ENCODE measurements at regions not wholly inside any gene's neighbourhood (a gene's known extent, or its start where the extent isn't known, plus 50 kb on each side); places are given as distances from the start of the nearest gene placed in this dataset.
"Not testable (repeated sequence)": the region's sequence is repeated elsewhere in the genome, so short reads cannot be mapped to it uniquely, and the experiment has no call there.

GRCh38 chr10:61589547-61590243, 73.0 kb upstream of the CABCOCO1 start:
- Histone ChIP-seq H3K36me3 (ENCODE audit: control insufficient read depth in 5 of 5, insufficient read depth in 5 of 5, low read length in 5 of 5) (no peaks in the 10 kb centered on the region), H3K4me3 (ENCODE audit: low read depth in 1 of 5, low read length in 5 of 5) (no peak overlapping the region), H3K27ac (ENCODE audit: low read depth, low read length) (no peak overlapping the region), H3K9ac (ENCODE audit: low read length in 5 of 5) (no peak overlapping the region), H3K27me3 (ENCODE audit: control insufficient read depth in 5 of 5, insufficient read depth in 4 of 5, low read length in 5 of 5) (no peaks in the 10 kb centered on the region), H3K9me3 (ENCODE audit: control insufficient read depth in 5 of 5, low read length in 5 of 5) (no peaks in the 10 kb centered on the region), H3K4me1 (ENCODE audit: control insufficient read depth in 5 of 5, insufficient read depth in 5 of 5, low read length in 5 of 5) (no peaks in the 10 kb centered on the region)

- no peak overlapping the region for H3K9ac ChIP-seq (ENCODE audit: low read length in 5 of 5)
- H3K4me3 ChIP-seq (ENCODE audit: low read depth in 1 of 5, low read length in 5 of 5) = no peak overlapping the region
- H3K36me3 ChIP-seq (ENCODE audit: control insufficient read depth in 5 of 5, insufficient read depth in 5 of 5, low read length in 5 of 5) = no peaks in the 10 kb centered on the region
- H3K27ac ChIP-seq (ENCODE audit: low read depth, low read length) = no peak overlapping the region
- H3K27me3 ChIP-seq (ENCODE audit: control insufficient read depth in 5 of 5, insufficient read depth in 4 of 5, low read length in 5 of 5) = no peaks in the 10 kb centered on the region
- no peaks in the 10 kb centered on the region for H3K9me3 ChIP-seq (ENCODE audit: control insufficient read depth in 5 of 5, low read length in 5 of 5)
- no peaks in the 10 kb centered on the region for H3K4me1 ChIP-seq (ENCODE audit: control insufficient read depth in 5 of 5, insufficient read depth in 5 of 5, low read length in 5 of 5)
Observed at GRCh38 chr10:61588770-61589211, 73.9 kb upstream of the CABCOCO1 start.

GRCh38 chr10:61586829-61587228, 75.9 kb upstream of the CABCOCO1 start:
- H3K27me3 ChIP-seq (ENCODE audit: control insufficient read depth in 5 of 5, insufficient read depth in 4 of 5, low read length in 5 of 5) = no peaks in the 10 kb centered on the region
- H3K9ac ChIP-seq (ENCODE audit: low read length in 5 of 5) = no peak overlapping the region
- no peak overlapping the region for H3K4me3 ChIP-seq (ENCODE audit: low read depth in 1 of 5, low read length in 5 of 5)
- no peaks in the 10 kb centered on the region for H3K4me1 ChIP-seq (ENCODE audit: control insufficient read depth in 5 of 5, insufficient read depth in 5 of 5, low read length in 5 of 5)
- H3K9me3 ChIP-seq (ENCODE audit: control insufficient read depth in 5 of 5, low read length in 5 of 5) = no peaks in the 10 kb centered on the region
- H3K27ac ChIP-seq (ENCODE audit: low read depth, low read length) = no peak overlapping the region
- no peaks in the 10 kb centered on the region for H3K36me3 ChIP-seq (ENCODE audit: control insufficient read depth in 5 of 5, insufficient read depth in 5 of 5, low read length in 5 of 5)

- Histone ChIP-seq H3K36me3 (ENCODE audit: control insufficient read depth in 5 of 5, insufficient read depth in 5 of 5, low read length in 5 of 5) (no peaks in the 10 kb centered on the region), H3K27ac (ENCODE audit: low read depth, low read length) (no peak overlapping the region), H3K9ac (ENCODE audit: low read length in 5 of 5) (no peak overlapping the region), H3K27me3 (ENCODE audit: control insufficient read depth in 5 of 5, insufficient read depth in 4 of 5, low read length in 5 of 5) (no peaks in the 10 kb centered on the region), H3K4me3 (ENCODE audit: low read depth in 1 of 5, low read length in 5 of 5) (no peak overlapping the region), H3K4me1 (ENCODE audit: control insufficient read depth in 5 of 5, insufficient read depth in 5 of 5, low read length in 5 of 5) (no peaks in the 10 kb centered on the region), H3K9me3 (ENCODE audit: control insufficient read depth in 5 of 5, low read length in 5 of 5) (no peaks in the 10 kb centered on the region)
Observed at GRCh38 chr10:61580608-61581007, 82.1 kb upstream of the CABCOCO1 start.

- not testable (repeated sequence) for H3K9ac ChIP-seq (ENCODE audit: low read length in 5 of 5); H3K27ac ChIP-seq (ENCODE audit: low read depth, low read length); H3K27me3 ChIP-seq (ENCODE audit: control insufficient read depth in 5 of 5, insufficient read depth in 4 of 5, low read length in 5 of 5); H3K4me1 ChIP-seq (ENCODE audit: control insufficient read depth in 5 of 5, insufficient read depth in 5 of 5, low read length in 5 of 5); H3K36me3 ChIP-seq (ENCODE audit: control insufficient read depth in 5 of 5, insufficient read depth in 5 of 5, low read length in 5 of 5)
- H3K9me3 ChIP-seq (ENCODE audit: control insufficient read depth in 5 of 5, low read length in 5 of 5) = peaks cover 0 to 16% (median 13%) of the 10 kb centered on the region in 5 donors
- peak overlapping the region in 1 of 5 donors; percentile 39 for H3K4me3 ChIP-seq (ENCODE audit: low read depth in 1 of 5, low read length in 5 of 5)
Observed at GRCh38 chr10:61570204-61570603, 92.5 kb upstream of the CABCOCO1 start.

DNA sequence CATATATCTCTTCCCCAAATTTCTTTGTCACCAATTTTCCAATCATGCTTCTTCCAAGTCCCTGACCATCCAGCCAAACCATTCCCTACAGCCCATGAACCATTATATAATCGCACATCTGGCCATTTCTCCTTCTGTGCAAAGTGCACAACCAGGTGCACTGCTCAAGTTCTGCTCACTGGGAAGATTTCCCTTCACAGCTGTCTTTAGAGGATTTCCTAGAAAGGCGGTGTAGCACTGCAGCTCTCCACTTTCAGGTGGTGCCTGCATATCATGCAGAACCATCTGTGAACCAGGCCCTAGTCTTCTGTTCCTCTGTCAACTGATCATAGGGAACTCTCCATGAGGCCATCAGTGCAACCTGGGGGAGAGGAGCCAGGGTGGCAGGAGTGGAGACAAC, 95.0 kb upstream of the CABCOCO1 start:
- H3K4me1 ChIP-seq (ENCODE audit: control insufficient read depth in 5 of 5, insufficient read depth in 5 of 5, low read length in 5 of 5) = no peaks in the 10 kb centered on the region
- no peak overlapping the region for H3K27ac ChIP-seq (ENCODE audit: low read depth, low read length)
- peaks cover 0 to 16% (median 13%) of the 10 kb centered on the region in 5 donors for H3K9me3 ChIP-seq (ENCODE audit: control insufficient read depth in 5 of 5, low read length in 5 of 5)
- no peak overlapping the region for H3K9ac ChIP-seq (ENCODE audit: low read length in 5 of 5)
- H3K36me3 ChIP-seq (ENCODE audit: control insufficient read depth in 5 of 5, insufficient read depth in 5 of 5, low read length in 5 of 5) = no peaks in the 10 kb centered on the region
- no peak overlapping the region for H3K4me3 ChIP-seq (ENCODE audit: low read depth in 1 of 5, low read length in 5 of 5)
- H3K27me3 ChIP-seq (ENCODE audit: control insufficient read depth in 5 of 5, insufficient read depth in 4 of 5, low read length in 5 of 5) = no peaks in the 10 kb centered on the region

GRCh38 chr10:61565819-61566560, 96.7 kb upstream of the CABCOCO1 start:
- no peaks in the 10 kb centered on the region for H3K36me3 ChIP-seq (ENCODE audit: control insufficient read depth in 5 of 5, insufficient read depth in 5 of 5, low read length in 5 of 5)
- no peaks in the 10 kb centered on the region for H3K4me1 ChIP-seq (ENCODE audit: control insufficient read depth in 5 of 5, insufficient read depth in 5 of 5, low read length in 5 of 5)
- H3K27me3 ChIP-seq (ENCODE audit: control insufficient read depth in 5 of 5, insufficient read depth in 4 of 5, low read length in 5 of 5) = no peaks in the 10 kb centered on the region
- no peak overlapping the region for H3K4me3 ChIP-seq (ENCODE audit: low read depth in 1 of 5, low read length in 5 of 5)
- H3K27ac ChIP-seq (ENCODE audit: low read depth, low read length) = no peak overlapping the region
- peaks cover 0 to 16% (median 12%) of the 10 kb centered on the region in 5 donors for H3K9me3 ChIP-seq (ENCODE audit: control insufficient read depth in 5 of 5, low read length in 5 of 5)
- no peak overlapping the region for H3K9ac ChIP-seq (ENCODE audit: low read length in 5 of 5)

- Histone ChIP-seq H3K36me3 (ENCODE audit: control insufficient read depth in 5 of 5, insufficient read depth in 5 of 5, low read length in 5 of 5) (no peaks in the 10 kb centered on the region), H3K4me3 (ENCODE audit: low read depth in 1 of 5, low read length in 5 of 5) (no peak overlapping the region), H3K9me3 (ENCODE audit: control insufficient read depth in 5 of 5, low read length in 5 of 5) (peaks cover 0 to 3% (median 0%) of the 10 kb centered on the region in 5 donors), H3K9ac (ENCODE audit: low read length in 5 of 5) (no peak overlapping the region), H3K4me1 (ENCODE audit: control insufficient read depth in 5 of 5, insufficient read depth in 5 of 5, low read length in 5 of 5) (no peaks in the 10 kb centered on the region), H3K27me3 (ENCODE audit: control insufficient read depth in 5 of 5, insufficient read depth in 4 of 5, low read length in 5 of 5) (no peaks in the 10 kb centered on the region), H3K27ac (ENCODE audit: low read depth, low read length) (no peak overlapping the region)
Observed at GRCh38 chr10:61564444-61564843, 98.3 kb upstream of the CABCOCO1 start.

DNA sequence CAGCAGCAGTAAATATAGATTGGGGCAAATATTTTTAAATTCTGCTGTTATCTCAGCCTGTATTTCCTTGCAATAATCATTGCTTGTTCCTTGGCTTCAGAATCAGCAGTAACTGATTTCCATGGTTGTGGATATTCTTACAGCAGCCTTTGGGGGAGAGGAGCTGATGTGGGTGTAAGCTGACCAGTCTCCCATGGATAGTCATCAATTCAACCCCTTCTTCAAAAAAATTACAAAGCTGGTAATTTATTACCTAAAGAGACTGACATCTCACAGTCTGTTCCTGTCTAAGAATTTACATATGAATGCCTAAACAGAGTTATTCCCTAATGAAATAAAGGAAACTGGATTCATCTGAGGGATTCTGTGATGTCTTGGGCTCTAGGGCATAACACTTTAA, 103.1 kb upstream of the CABCOCO1 start:
- Histone ChIP-seq H3K9ac (ENCODE audit: low read length in 5 of 5) (no peak overlapping the region), H3K27me3 (ENCODE audit: control insufficient read depth in 5 of 5, insufficient read depth in 4 of 5, low read length in 5 of 5) (no peaks in the 10 kb centered on the region), H3K4me3 (ENCODE audit: low read depth in 1 of 5, low read length in 5 of 5) (no peak overlapping the region), H3K4me1 (ENCODE audit: control insufficient read depth in 5 of 5, insufficient read depth in 5 of 5, low read length in 5 of 5) (no peaks in the 10 kb centered on the region), H3K9me3 (ENCODE audit: control insufficient read depth in 5 of 5, low read length in 5 of 5) (no peaks in the 10 kb centered on the region), H3K27ac (ENCODE audit: low read depth, low read length) (no peak overlapping the region), H3K36me3 (ENCODE audit: control insufficient read depth in 5 of 5, insufficient read depth in 5 of 5, low read length in 5 of 5) (no peaks in the 10 kb centered on the region)

GRCh38 chr10:61558188-61558587, 104.5 kb upstream of the CABCOCO1 start:
- H3K27me3 ChIP-seq (ENCODE audit: control insufficient read depth in 5 of 5, insufficient read depth in 4 of 5, low read length in 5 of 5) = no peaks in the 10 kb centered on the region
- no peak overlapping the region for H3K27ac ChIP-seq (ENCODE audit: low read depth, low read length)
- H3K9me3 ChIP-seq (ENCODE audit: control insufficient read depth in 5 of 5, low read length in 5 of 5) = no peaks in the 10 kb centered on the region
- H3K4me3 ChIP-seq (ENCODE audit: low read depth in 1 of 5, low read length in 5 of 5) = no peak overlapping the region
- no peaks in the 10 kb centered on the region for H3K36me3 ChIP-seq (ENCODE audit: control insufficient read depth in 5 of 5, insufficient read depth in 5 of 5, low read length in 5 of 5)
- no peaks in the 10 kb centered on the region for H3K4me1 ChIP-seq (ENCODE audit: control insufficient read depth in 5 of 5, insufficient read depth in 5 of 5, low read length in 5 of 5)
- no peak overlapping the region for H3K9ac ChIP-seq (ENCODE audit: low read length in 5 of 5)
